HG03432 (cell line): ENCODE measurements at regions not wholly inside any gene's neighbourhood (a gene's known extent, or its start where the extent isn't known, plus 50 kb on each side); places are given as distances from the start of the nearest gene placed in this dataset.
"Not testable (repeated sequence)": the region's sequence is repeated elsewhere in the genome, so short reads cannot be mapped to it uniquely, and the experiment has no call there.

Experiments used
- ATAC-seq: cut with Tn5 transposase; IDR thresholded peaks from one replicate; pipeline ENCODE4 v1.9.1; 2021; ENCODE audit warnings: mild to moderate bottlenecking, moderate library complexity; ENCODE audit not compliant: unreplicated experiment

GRCh38 chr4:64975177-64975576 lies 565.9 kb upstream of the TECRL start:
- ATAC-seq: no peak

- no peak for ATAC-seq
These were observed 559.8 kb upstream of the TECRL start for GRCh38 chr4:64969081-64969480.

- no peak for ATAC-seq
These were observed 558.0 kb upstream of the TECRL start for GRCh38 chr4:64967286-64967685.

- ATAC-seq: no peak
These were observed 551.3 kb upstream of the TECRL start for GRCh38 chr4:64960516-64960915.

- no peak for ATAC-seq
These were observed 531.4 kb upstream of the TECRL start for GRCh38 chr4:64940698-64941097.

- ATAC-seq: no peak
These were observed 526.3 kb upstream of the TECRL start for GRCh38 chr4:64935469-64936001.

GRCh38 chr4:64911846-64912245 lies 502.6 kb upstream of the TECRL start:
- no peak for ATAC-seq

GRCh38 chr4:64903986-64904385 lies 494.7 kb upstream of the TECRL start:
- no peak for ATAC-seq

GRCh38 chr4:64899563-64899962 lies 490.3 kb upstream of the TECRL start:
- no peak for ATAC-seq

- not testable (repeated sequence) for ATAC-seq
These were observed 489.8 kb upstream of the TECRL start for GRCh38 chr4:64899030-64899429.

- ATAC-seq: no peak
These were observed 488.4 kb upstream of the TECRL start for GRCh38 chr4:64897683-64898082.

- no peak for ATAC-seq
These were observed 485.8 kb upstream of the TECRL start for GRCh38 chr4:64895031-64895430.

- ATAC-seq: no peak
These were observed 484.0 kb upstream of the TECRL start for GRCh38 chr4:64893205-64893604.

- ATAC-seq: no peak
These were observed 480.8 kb upstream of the TECRL start for GRCh38 chr4:64889906-64890610.

- ATAC-seq: peak; percentile 36
These were observed 474.0 kb upstream of the TECRL start for GRCh38 chr4:64883087-64883807.

GRCh38 chr4:64882311-64883086 lies 473.2 kb upstream of the TECRL start:
- ATAC-seq: peak; percentile 82

GRCh38 chr4:64880557-64880956 lies 471.3 kb upstream of the TECRL start:
- no peak for ATAC-seq

- ATAC-seq: no peak
These were observed 466.8 kb upstream of the TECRL start for GRCh38 chr4:64876021-64876420.

- ATAC-seq: no peak
These were observed 461.3 kb upstream of the TECRL start for GRCh38 chr4:64870558-64870957.

- ATAC-seq: no peak
These were observed 448.6 kb upstream of the TECRL start for GRCh38 chr4:64857815-64858214.

- ATAC-seq: no peak
These were observed 447.9 kb upstream of the TECRL start for GRCh38 chr4:64857198-64857597.
